ENCODE measurements at regions not wholly inside any gene's neighbourhood (a gene's known extent, or its start where the extent isn't known, plus 50 kb on each side); places are given as distances from the start of the nearest gene placed in this dataset.
A peak's percentile ranks its signal among the peaks of the same experiment; 100 is the strongest.

- DNase-seq = no peak
Measured at GRCh38 chr20:6611911-6612605, 155.4 kb upstream of the BMP2 start.

- no peak for DNase-seq
Measured at GRCh38 chr20:6606651-6607050, 160.8 kb upstream of the BMP2 start.

GRCh38 chr20:6605055-6605935 is 162.2 kb upstream of the BMP2 start:
- DNase-seq = no peak

- DNase-seq = no peak
Measured at GRCh38 chr20:6604179-6604578, 163.3 kb upstream of the BMP2 start.

- no peak for DNase-seq
Measured at GRCh38 chr20:6599876-6600735, 167.4 kb upstream of the BMP2 start.

- no peak for DNase-seq
Measured at GRCh38 chr20:6595704-6596103, 171.8 kb upstream of the BMP2 start.

GRCh38 chr20:6590891-6591637 is 176.4 kb upstream of the BMP2 start:
- DNase-seq = no peak

- DNase-seq = no peak
Measured at GRCh38 chr20:6588296-6588695, 179.2 kb upstream of the BMP2 start.

- DNase-seq = peak; percentile 61 to 69 (median 64)
Measured at GRCh38 chr20:6583134-6583738, 184.2 kb upstream of the BMP2 start.

- no peak for DNase-seq
Measured at GRCh38 chr20:6582449-6582848, 185.0 kb upstream of the BMP2 start.

- no peak for DNase-seq
Measured at GRCh38 chr20:6580486-6580885, 187.0 kb upstream of the BMP2 start.

GRCh38 chr20:6579824-6580223 is 187.7 kb upstream of the BMP2 start:
- no peak for DNase-seq

GRCh38 chr20:6579417-6579816 is 188.1 kb upstream of the BMP2 start:
- DNase-seq = no peak

- no peak for DNase-seq
Measured at GRCh38 chr20:6577451-6577850, 190.0 kb upstream of the BMP2 start.

GRCh38 chr20:6576726-6577125 is 190.8 kb upstream of the BMP2 start:
- no peak for DNase-seq

GRCh38 chr20:6575912-6576401 is 191.5 kb upstream of the BMP2 start:
- no peak for DNase-seq

- peak; percentile 12 to 35 (median 20) for DNase-seq
Measured at GRCh38 chr20:6566821-6567220, 200.7 kb upstream of the BMP2 start.

GRCh38 chr20:6562111-6562510 is 205.4 kb upstream of the BMP2 start:
- DNase-seq = no peak

GRCh38 chr20:6560978-6561377 is 206.5 kb upstream of the BMP2 start:
- DNase-seq = no peak

- no peak for DNase-seq
Measured at GRCh38 chr20:6559791-6560190, 207.7 kb upstream of the BMP2 start.

GRCh38 chr20:6558341-6558740 is 209.1 kb upstream of the BMP2 start:
- DNase-seq = no peak

Data from suppressor macrophage treated with lipopolysaccharide for 1 hour (primary cell).